ENCODE measurements at regions not wholly inside any gene's neighbourhood (a gene's known extent, or its start where the extent isn't known, plus 50 kb on each side); places are given as distances from the start of the nearest gene placed in this dataset.
"Not testable (repeated sequence)": the region's sequence is repeated elsewhere in the genome, so short reads cannot be mapped to it uniquely, and the experiment has no call there.

DNA sequence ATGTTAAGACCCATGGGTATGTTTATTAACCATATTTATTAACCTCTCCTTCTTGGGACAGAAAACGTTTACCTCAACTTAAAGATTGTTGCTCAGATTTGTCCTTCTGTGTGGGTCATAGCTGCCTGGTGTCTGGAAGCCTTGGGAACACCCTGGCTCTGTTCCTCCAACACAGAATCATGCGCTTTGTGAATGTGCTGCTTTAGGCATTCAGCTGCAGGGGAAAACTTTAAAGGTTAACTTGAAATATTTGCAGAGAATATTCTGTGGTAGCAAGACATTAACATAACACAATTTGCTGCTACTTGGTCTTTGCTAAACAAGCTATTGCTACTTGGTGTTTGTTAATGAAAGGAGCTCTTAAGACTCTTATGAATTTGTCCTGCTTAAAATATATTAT, 50.5 kb upstream of the THOC3 start:
- intact Hi-C loops (cut with micrococcal nuclease); ATAC-seq; DNase-seq: not testable (repeated sequence)

DNA sequence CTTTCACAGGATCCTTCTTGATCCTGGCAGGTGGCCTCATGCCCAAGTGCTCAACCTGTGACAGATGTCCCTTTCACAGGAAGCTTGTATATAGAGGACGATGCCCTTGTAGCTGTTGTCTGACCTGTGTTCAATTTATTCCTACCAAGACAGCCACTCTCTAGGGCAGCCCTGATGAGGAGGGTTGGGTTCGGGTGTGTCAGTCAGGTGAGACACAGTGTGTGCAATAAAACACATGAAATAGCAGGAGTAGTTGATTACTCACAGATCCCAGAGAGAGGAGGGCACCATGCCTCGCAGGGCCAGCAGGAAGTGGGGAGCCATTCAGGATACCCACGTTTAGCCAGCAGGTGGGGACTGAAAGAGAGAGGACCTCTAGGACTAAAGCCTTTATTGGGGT, 52.7 kb upstream of the THOC3 start:
- intact Hi-C loops (cut with micrococcal nuclease); ATAC-seq: not testable (repeated sequence)

DNA sequence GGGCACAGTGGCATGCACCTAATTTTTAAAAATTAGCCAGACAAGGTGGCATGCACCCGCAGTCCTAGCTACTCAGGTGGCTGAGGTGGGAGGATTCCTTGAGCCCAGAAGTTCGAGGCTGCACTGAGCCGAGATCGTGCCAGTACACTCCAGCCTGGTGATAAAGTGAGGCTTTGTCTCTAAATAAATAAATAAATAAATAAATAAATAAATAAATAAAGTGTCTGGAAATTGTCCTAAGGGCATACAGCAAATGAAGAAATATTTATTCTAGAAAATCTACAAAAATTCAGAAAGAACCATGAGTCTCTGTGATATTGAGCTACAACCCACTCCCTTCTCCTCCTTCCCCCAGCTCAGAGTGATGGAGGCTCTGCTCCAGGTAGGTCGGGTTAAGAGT, 55.4 kb upstream of the THOC3 start:
- DNase-seq; intact Hi-C loops (cut with micrococcal nuclease); ATAC-seq: not testable (repeated sequence)

More for the DNA sequence above, 52.7 kb upstream of the THOC3 start:
- not testable (repeated sequence) for DNase-seq

DNA sequence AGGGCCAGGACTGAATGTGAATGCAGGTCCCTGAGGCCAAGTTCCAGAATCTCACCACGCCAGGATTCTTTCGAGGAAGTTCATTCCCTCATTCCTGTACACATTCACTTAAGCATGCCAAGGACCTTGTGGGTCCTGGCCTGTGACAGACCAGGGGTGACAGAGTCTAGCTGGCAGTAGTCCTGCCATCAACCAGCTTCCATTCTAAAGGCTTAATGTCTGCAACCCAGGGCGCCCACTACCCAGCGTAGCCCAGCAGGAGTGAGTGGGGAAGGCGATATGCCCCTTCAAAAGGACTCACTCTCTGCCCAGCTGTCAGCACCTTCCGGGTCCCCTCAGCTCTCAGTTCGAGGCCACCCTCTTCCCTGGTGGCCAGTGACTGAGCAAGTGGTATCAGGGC, 61.3 kb upstream of the THOC3 start:
- intact Hi-C loops (cut with micrococcal nuclease); DNase-seq; ATAC-seq: not testable (repeated sequence)

DNA sequence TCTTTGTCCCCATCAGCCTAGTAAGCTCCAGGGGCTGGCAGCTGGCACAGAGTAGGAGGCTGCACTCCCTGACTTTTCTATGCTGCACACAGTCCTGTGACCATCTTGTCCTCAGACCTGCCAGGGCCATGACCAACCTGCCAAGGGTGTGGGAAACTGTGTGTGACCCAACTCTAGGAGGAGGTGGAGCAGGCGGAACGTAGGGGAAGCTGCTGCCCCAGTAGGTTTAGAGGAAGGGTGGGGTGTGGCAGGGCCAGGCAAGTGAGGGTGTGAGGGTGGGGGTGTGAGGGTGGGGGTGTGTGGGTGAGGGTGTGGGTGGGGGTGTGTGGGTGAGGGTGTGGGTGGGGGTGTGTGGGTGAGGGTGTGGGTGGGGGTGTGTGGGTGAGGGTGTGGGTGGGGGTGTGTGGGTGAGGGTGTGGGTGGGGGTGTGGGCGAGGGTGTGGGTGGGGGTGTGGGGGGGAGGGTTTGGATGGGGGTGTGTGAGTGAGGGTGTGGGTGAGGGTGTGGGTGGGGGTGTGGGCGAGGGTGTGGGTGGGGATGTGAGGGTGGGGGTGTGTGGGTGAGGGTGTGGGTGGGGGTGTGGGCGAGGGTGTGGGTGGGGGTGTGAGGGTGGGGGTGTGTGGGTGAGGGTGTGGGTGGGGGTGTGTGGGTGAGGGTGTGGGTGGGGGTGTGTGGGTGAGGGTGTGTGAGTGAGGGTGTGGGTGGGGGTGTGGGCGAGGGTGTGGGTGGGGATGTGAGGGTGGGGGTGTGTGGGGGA, 62.4 kb upstream of the THOC3 start:
- intact Hi-C loops (cut with micrococcal nuclease); DNase-seq; ATAC-seq: not testable (repeated sequence)

DNA sequence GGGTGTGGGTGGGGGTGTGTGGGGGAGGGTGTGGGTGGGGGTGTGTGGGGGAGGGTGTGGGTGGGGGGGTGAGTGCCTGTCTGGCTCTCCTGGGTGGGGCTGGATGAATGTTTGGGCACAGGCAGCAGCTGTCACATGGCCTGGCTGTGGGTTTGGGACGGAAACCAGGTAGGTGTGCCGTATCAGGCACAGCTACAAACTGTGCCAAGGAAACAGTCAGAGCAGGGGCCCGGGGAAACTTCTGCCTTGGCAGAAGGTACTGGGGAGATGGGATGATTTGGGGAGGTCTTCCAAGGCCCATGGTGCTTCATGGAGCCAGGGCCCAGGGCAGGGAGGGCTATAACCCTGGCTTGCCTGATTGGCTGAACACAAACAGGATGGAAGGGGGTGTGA, 63.0 kb upstream of the THOC3 start:
- DNase-seq; intact Hi-C loops (cut with micrococcal nuclease); ATAC-seq: not testable (repeated sequence)

DNA sequence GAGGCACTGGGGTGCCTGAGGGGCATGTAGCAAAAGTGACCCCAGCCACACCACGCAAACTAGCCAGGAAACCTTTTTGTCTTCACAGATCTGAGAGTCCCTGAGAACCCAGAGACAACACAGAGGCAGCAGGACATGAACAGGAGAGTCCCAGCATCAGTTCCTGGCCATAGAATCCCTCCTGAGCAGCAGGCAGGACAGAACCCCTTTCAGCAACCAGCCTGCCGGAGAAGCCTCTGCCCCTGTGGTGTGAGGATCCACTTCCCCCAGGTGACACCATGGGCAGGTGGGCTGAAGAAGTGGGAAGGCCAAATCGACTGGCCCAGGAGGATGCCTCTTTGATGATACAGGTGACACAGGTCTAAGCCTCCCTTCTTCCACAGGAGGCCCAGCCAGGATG, 65.1 kb upstream of the THOC3 start:
- DNase-seq; intact Hi-C loops (cut with micrococcal nuclease); ATAC-seq: not testable (repeated sequence)

DNA sequence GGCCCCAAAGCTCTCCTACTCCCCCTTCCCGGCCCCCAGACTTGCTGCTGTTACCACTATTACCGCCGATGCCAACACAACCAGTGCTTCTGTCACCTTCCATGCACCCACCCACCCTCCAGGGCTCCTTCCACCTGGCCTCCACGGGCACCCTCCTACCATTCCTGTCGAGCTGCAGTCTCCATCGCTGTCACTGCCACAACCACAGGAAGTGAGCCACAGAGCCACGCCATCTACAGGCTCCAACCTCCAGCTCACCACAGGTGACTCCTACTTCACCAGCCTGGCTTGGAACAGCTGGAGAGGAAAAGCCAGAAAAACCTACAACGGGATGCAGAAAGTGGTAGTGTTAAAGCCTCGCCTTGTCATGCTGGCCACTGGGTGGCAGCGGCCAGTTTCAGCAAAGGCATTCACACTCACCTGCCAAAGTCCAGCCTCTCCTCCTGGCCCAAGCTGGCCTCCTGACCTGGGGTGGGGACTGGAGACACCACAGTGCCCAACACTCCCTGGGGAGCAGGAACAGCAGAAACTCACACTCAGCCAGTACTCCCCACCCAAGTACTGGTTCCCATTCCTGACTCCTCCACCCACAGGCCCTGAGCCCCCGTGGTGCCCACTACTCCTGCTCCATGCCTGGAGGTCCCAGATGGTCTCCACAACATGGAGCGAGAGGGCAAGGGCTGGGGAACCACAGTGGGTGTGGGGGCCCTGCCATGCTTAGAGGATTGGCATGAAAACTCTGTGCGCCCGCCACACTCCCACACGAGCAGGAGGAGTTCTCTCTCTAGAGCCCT, 66.5 kb upstream of the THOC3 start:
- ATAC-seq; intact Hi-C loops (cut with micrococcal nuclease); DNase-seq: not testable (repeated sequence)

DNA sequence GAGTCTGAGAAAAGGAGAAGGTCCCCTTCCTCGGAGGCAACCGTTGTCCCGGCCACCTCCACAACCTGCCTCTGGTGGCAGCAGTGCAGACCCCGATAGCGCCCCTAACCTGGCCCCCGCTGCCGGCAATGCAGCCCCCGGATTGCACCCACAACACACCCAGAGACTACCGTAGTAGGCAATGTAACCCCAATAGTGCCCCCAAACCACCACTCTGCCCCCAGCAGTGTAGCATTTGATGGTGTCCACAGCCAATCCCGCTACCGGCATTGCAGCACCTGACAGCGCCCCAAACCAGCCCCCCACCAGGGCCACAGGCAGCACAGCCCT, 67.1 kb upstream of the THOC3 start:
- intact Hi-C loops (cut with micrococcal nuclease); DNase-seq; ATAC-seq: not testable (repeated sequence)

DNA sequence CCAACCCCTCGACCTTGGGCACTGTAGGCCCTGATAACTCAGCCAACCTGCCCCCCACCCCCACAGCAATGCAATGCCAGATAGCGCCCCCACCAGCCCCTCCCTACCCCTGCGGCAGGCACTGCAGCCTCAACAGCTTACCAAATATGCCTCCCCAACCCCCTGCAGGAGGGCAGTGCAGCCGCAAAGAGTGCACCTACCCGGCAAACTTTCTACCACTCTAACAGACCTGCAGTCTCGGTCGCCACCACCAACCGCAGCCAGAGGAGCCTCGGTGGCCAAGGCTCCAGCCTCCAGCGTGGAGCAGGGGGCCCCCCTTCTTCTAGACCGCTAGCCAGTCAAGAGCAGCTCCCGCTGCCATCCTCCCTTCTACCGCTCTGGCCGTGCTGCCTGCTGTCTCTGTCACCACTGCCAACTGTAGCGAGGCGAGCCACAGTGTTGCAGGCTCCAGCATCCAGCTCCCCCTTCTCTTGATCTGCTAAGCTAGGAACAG, 67.7 kb upstream of the THOC3 start:
- ATAC-seq; intact Hi-C loops (cut with micrococcal nuclease); DNase-seq: not testable (repeated sequence)

DNA sequence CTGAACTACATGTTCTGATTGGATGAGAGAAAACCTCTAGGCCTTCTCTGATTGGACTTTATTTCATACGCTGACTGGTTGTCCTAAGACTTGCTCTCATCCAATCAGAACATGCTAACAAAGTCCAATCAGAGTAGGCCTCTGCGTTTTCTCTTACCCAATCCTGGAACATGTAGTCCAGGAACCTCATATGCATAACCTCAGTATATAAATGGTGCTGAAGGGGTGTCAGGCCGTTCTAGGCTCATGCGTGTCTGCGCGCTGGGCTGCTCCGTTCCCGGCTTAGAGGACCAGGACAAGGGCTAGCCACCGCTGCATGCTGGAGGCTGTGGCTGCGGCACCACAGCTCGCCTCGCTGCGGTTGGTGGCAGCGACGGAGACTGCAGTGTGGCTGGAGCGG, 68.3 kb upstream of the THOC3 start:
- ATAC-seq; intact Hi-C loops (cut with micrococcal nuclease); DNase-seq: not testable (repeated sequence)

DNA sequence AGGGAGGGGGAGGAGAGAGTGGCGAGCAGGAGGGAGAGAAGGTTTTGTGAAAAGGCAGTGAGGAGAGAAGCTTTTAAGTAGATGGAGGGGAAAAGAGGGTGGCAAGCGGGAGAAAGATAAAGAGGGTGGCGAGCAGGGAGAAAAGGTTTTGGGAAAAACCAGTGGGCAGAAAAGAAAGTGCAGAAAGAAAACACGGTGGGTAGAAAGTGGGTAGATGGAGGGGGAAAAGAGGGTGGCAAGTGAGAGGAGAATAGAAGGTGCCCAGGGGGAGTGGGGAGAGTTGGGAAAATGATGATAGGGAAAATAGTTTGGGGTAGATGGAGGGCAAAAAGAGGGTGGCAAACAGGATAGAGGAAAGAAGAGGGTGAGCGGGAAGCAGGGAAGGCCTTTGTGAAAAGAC, 69.1 kb upstream of the THOC3 start:
- ATAC-seq; DNase-seq; intact Hi-C loops (cut with micrococcal nuclease): not testable (repeated sequence)

DNA sequence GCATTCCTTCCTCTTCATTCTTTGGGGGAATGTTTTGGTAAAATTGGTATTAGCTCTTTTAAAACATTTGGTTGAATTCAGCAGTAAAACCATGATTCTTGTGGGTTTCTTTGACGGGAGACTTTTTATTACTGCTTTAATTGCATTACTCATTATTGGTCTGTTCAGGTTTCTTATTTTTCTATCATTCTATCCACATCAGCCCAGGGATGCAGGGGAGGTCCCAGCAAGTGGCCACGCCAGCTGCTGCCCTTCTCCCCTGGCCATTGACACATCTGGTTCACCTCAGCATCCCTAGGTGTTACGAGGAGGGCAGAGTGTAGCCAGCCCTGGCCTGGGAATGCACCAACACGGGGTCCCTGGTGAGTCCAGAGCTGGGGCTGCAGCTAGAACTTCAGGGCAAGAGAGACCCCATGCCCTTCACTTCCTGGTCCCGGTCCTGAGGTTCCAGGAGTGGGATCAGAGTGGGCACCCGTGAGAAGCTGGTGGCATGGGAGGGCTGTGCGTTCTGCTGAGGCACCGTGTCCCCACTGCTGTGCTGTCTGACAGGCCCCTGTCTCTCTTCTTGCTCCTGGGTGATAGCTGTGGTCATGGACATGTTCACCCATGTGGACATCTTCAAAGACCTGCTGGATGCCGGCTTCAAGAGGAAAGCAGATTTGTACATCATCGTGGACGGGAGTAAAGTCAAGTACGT, 72.1 kb upstream of the THOC3 start:
- ATAC-seq; DNase-seq; intact Hi-C loops (cut with micrococcal nuclease): not testable (repeated sequence)

DNA sequence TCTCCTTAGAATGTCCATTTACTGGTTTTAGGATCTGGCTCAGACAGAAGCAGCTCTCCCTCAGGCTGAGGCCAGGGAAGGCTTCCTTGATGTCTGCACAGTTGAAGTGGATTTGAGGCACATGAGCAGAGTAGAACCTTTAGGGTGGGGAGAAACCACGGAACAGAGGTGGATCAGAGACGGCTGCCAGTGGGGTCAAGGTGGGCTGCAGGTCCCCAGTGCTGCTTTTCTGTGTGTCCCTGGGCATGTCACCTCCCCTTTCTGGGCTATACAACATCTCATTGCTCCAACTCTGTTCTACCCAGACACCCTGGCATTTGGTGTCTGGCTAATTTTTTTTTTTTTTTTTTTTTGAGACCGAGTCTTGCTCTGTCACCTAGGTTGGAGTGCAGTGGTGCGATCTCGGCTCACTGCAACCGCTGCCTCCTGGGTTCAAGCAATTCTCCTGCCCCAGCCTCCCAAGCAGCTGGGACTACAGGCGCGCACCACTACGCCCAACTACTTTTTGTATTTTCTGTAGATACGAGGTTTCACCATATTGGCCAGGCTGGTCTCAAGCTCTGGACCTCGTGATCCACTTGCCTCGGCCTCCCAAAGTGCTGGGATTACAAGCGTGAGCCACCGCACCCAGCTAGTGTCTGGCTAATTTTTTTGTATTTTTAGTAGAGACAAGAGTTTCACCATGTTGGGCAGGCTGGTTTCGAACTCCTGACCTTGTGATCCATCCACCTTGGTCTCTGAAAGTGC, 73.3 kb upstream of the THOC3 start:
- DNase-seq, ATAC-seq: not testable (repeated sequence)

DNA sequence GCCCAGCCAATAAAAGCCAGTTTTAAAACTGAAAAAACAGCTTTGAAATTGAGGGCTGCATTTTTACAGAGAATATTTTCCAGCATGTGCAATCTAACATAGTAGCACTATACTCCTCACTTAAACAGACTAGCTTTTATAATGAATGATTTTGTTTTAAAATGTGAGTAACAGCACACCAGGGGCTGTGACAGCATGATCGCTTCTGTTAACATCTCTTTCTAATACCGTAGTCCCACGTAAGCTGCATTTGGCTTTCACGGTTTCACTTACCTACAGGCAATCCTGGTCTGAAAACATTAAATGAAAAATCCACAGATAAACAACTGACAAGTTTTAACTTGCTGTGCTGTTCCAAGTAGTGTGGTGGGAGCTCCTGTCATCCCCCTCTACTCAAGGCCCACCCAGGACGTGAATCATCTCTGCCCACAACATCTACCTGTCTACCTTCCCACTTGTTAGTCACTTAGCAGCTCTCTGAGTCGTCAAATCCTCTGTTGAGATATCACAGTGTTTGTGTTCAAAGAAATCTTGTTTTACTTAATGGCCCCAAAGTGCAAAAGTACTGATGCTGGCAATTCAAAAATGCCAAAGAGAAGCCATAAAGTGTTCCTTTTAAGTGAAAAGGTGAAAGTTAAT, 74.0 kb upstream of the THOC3 start:
- DNase-seq; intact Hi-C loops (cut with micrococcal nuclease); ATAC-seq: not testable (repeated sequence)

More for the DNA sequence above, 73.3 kb upstream of the THOC3 start:
- intact Hi-C loops (cut with micrococcal nuclease) = not testable (repeated sequence)

DNA sequence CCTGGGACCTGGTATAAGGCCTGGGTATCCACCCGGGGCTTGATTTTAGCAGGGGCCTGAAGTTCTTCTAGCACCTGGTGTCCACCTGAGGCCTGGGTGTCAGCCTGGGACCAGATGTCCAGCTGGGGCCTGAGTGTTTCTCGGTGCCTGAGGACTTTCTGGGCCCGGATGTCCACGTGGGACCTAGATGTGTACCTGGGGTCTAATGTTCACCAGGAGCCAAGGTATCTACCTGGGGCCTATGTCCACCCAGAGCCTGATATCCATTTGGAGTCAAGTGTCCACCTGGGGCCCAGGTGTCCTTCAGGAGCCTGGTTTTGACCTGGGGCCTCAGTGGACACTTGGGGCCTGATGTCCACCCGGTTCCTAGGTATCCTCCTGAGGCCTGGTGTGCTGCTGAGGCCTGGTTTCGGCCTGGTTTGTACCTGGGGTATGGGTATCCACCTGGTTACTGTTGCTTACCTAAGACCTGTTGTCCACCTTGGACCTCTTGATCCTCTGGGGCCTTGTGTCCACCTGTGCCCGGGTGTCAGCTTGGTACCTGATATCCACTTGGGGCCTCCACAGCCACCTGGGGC, 75.2 kb upstream of the THOC3 start:
- intact Hi-C loops (cut with micrococcal nuclease); DNase-seq; ATAC-seq: not testable (repeated sequence)

DNA sequence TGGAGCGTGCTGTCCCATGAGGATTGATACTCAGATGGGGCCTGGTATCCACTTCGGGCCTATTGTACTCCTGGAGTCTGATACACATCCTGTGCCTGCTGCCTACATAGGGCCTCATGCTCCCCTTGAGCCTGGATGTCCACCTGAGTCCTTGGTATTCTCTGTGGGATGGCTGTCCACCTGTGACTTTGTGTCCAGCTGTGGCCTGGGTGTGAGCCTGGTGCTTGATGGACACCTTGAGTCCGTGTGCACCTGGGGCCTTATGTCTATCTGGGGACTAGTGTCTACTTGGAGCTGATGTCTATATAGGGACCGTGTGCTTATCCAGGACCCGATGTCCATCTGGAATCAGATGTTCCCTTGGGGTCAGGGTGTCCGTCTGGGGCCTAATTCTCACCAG, 75.9 kb upstream of the THOC3 start:
- DNase-seq; intact Hi-C loops (cut with micrococcal nuclease); ATAC-seq: not testable (repeated sequence)

DNA sequence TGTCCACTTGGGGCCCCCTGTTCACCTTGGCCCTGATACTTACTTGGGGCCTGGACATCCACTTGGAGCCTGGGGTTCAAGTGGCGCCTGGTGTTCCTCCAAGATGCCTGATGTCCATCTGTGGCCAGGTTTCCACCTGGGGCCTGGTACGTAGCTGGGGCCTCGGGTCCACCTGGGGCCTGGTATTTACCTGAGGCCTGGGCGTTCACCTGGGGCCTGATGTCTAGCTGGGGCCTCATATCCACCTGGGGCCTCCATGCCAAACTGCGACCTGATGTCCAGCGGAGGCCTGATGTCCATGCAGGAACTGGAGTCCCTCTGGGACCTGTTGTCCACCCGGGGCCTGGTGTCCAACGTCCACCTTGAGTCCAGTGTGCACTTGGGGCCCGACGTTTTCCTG, 76.3 kb upstream of the THOC3 start:
- DNase-seq; intact Hi-C loops (cut with micrococcal nuclease); ATAC-seq: not testable (repeated sequence)

Measured in left ventricle myocardium superior (tissue), 1 donor.